ENCODE measurements at regions not wholly inside any gene's neighbourhood (a gene's known extent, or its start where the extent isn't known, plus 50 kb on each side); places are given as distances from the start of the nearest gene placed in this dataset.

DNA sequence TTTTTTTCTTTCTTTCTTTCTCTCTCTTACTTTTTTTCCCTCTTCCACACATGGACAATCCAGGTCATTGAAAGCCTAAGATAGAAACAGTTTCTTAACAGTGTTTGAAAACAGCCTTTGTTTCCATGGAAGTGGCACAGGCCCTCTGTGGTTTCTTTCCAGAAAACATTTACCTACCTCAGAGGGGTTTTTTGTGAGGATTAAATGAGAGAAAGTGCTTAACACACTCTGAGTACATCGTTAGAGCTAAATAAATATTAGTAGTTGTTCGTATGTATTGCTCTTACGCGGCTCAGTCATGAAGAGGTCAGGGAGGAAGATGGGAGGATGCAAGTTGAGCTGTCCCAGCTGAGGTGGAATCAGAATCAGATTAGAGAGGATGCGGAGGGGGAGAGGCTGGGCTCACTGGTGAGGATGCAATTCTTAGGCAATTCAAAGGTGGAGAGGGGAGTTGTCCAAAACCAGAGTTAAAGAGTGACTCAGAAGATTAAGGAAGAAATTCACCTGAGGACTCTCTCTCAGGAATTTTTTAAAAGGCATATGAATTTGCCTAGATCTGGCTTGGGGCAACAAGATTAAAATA, 345.4 kb downstream of the PMP22 start:
- no peak for DNase-seq (ENCODE audit: low spot score)
- Histone ChIP-seq H3K9me3 (ENCODE audit: low read depth) (peaks cover 3% of the 10 kb centered on the region), H3K4me1 (ENCODE audit: insufficient read depth) (no peaks in the 10 kb centered on the region), H3K27me3 (no peaks in the 10 kb centered on the region), H4K20me1 (ENCODE audit: insufficient read depth, poor library complexity, severe bottlenecking) (no peaks in the 10 kb centered on the region), H3K4me2 (no peak overlapping the region), H3K9me2 (replicated peaks; ENCODE audit: insufficient read depth) (no peaks in the 10 kb centered on the region), H3K36me3 (replicated peaks; ENCODE audit: insufficient read depth, low read depth) (no peaks in the 10 kb centered on the region), H2AFZ (no peak overlapping the region), H3K27ac (no peak overlapping the region), H3K79me2 (no peaks in the 10 kb centered on the region), H3K4me3 (no peak overlapping the region)
- no peak for TF ChIP-seq EZH2phosphoT487 (IDR thresholded peaks at IDR 0.05; ENCODE audit: low read depth, severe bottlenecking, unreplicated experiment)
- TF ChIP-seq EZH2 (IDR thresholded peaks at IDR 0.05; ENCODE audit: borderline replicate concordance): no peak
- 49% methylated on average over 5 of the region's 5 CpGs for WGBS (ENCODE audit: low lambda C conversion rate, missing lambda C conversion rate)

GRCh38 chr17:14919094-14919493, 346.0 kb downstream of the PMP22 start:
- no peaks in the 10 kb centered on the region for H3K27me3 ChIP-seq
- DNase-seq (ENCODE audit: low spot score): no peak
- WGBS (ENCODE audit: low lambda C conversion rate, missing lambda C conversion rate): 65% methylated on average over 5 of the region's 5 CpGs
- H3K9me3 ChIP-seq (ENCODE audit: low read depth): peaks cover 3% of the 10 kb centered on the region
- no peaks in the 10 kb centered on the region for H3K4me1 ChIP-seq (ENCODE audit: insufficient read depth)
- no peak overlapping the region for H2AFZ ChIP-seq
- H4K20me1 ChIP-seq (ENCODE audit: insufficient read depth, poor library complexity, severe bottlenecking): no peaks in the 10 kb centered on the region
- no peaks in the 10 kb centered on the region for H3K36me3 ChIP-seq (replicated peaks; ENCODE audit: insufficient read depth, low read depth)
- TF ChIP-seq EZH2phosphoT487 (IDR thresholded peaks at IDR 0.05; ENCODE audit: low read depth, severe bottlenecking, unreplicated experiment) (no peak), EZH2 (IDR thresholded peaks at IDR 0.05; ENCODE audit: borderline replicate concordance) (no peak)
- TF ChIP-seq, protein P1, sequence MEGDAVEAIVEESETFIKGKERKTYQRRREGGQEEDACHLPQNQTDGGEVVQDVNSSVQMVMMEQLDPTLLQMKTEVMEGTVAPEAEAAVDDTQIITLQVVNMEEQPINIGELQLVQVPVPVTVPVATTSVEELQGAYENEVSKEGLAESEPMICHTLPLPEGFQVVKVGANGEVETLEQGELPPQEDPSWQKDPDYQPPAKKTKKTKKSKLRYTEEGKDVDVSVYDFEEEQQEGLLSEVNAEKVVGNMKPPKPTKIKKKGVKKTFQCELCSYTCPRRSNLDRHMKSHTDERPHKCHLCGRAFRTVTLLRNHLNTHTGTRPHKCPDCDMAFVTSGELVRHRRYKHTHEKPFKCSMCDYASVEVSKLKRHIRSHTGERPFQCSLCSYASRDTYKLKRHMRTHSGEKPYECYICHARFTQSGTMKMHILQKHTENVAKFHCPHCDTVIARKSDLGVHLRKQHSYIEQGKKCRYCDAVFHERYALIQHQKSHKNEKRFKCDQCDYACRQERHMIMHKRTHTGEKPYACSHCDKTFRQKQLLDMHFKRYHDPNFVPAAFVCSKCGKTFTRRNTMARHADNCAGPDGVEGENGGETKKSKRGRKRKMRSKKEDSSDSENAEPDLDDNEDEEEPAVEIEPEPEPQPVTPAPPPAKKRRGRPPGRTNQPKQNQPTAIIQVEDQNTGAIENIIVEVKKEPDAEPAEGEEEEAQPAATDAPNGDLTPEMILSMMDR (IDR thresholded peaks at IDR 0.05; ENCODE audit: poor library complexity): no peak
- H3K4me2 ChIP-seq: no peak overlapping the region
- H3K79me2 ChIP-seq: no peaks in the 10 kb centered on the region
- no peak overlapping the region for H3K4me3 ChIP-seq
- H3K27ac ChIP-seq: no peak overlapping the region
- no peaks in the 10 kb centered on the region for H3K9me2 ChIP-seq (replicated peaks; ENCODE audit: insufficient read depth)

- no peak for DNase-seq (ENCODE audit: low spot score)
- Histone ChIP-seq H3K4me2 (no peak overlapping the region), H3K4me3 (no peak overlapping the region), H3K36me3 (replicated peaks; ENCODE audit: insufficient read depth, low read depth) (no peaks in the 10 kb centered on the region), H3K9me3 (ENCODE audit: low read depth) (peaks cover 3% of the 10 kb centered on the region), H3K79me2 (no peaks in the 10 kb centered on the region), H2AFZ (no peak overlapping the region), H3K27me3 (no peaks in the 10 kb centered on the region), H3K4me1 (ENCODE audit: insufficient read depth) (no peaks in the 10 kb centered on the region), H4K20me1 (ENCODE audit: insufficient read depth, poor library complexity, severe bottlenecking) (no peaks in the 10 kb centered on the region), H3K27ac (no peak overlapping the region), H3K9me2 (replicated peaks; ENCODE audit: insufficient read depth) (no peaks in the 10 kb centered on the region)
- whole genome bisulfite sequencing (ENCODE audit: low lambda C conversion rate, missing lambda C conversion rate): 29% methylated on average over 4 of the region's 4 CpGs
- TF ChIP-seq, protein P1 (IDR thresholded peaks at IDR 0.05; ENCODE audit: poor library complexity): no peak
- TF ChIP-seq EZH2phosphoT487 (IDR thresholded peaks at IDR 0.05; ENCODE audit: low read depth, severe bottlenecking, unreplicated experiment): no peak
- no peak for TF ChIP-seq EZH2 (IDR thresholded peaks at IDR 0.05; ENCODE audit: borderline replicate concordance)
These were observed 346.6 kb downstream of the PMP22 start for GRCh38 chr17:14918540-14918939.

DNA sequence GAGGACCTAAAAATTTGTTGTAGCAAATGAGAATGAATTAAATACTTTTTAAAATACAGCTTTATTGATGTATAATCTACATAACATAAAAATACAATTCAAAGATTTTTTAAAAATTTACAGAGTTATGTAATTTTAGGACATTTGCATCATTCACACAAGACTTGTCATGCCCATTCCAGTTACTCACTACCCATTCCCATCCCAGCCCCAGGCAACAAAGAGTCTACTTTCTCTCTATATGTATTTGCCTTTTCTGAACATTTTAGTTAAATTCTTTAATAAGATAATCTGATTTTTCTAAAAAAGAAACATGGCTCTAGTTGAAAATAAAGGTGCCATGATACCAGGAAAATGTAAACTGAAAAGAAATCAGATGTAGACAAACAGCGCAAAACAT, 354.2 kb downstream of the PMP22 start:
- Histone ChIP-seq H4K20me1 (ENCODE audit: insufficient read depth, poor library complexity, severe bottlenecking) (no peaks in the 10 kb centered on the region), H3K27ac (no peak overlapping the region), H2AFZ (no peak overlapping the region), H3K4me2 (no peak overlapping the region), H3K27me3 (no peaks in the 10 kb centered on the region), H3K79me2 (no peaks in the 10 kb centered on the region), H3K9me3 (ENCODE audit: low read depth) (no peaks in the 10 kb centered on the region), H3K36me3 (replicated peaks; ENCODE audit: insufficient read depth, low read depth) (no peaks in the 10 kb centered on the region), H3K4me1 (ENCODE audit: insufficient read depth) (no peaks in the 10 kb centered on the region), H3K4me3 (no peak overlapping the region), H3K9me2 (replicated peaks; ENCODE audit: insufficient read depth) (no peaks in the 10 kb centered on the region)
- DNase-seq (ENCODE audit: low spot score): no peak
- TF ChIP-seq, protein P1 (IDR thresholded peaks at IDR 0.05; ENCODE audit: poor library complexity): no peak
- no peak for TF ChIP-seq EZH2 (IDR thresholded peaks at IDR 0.05; ENCODE audit: borderline replicate concordance)
- no peak for TF ChIP-seq EZH2phosphoT487 (IDR thresholded peaks at IDR 0.05; ENCODE audit: low read depth, severe bottlenecking, unreplicated experiment)
- WGBS (ENCODE audit: low lambda C conversion rate, missing lambda C conversion rate): 97% methylated on average over 1 of the region's 1 CpG

Measured in hepatocyte (in vitro differentiated cells).